ENCODE measurements at regions not wholly inside any gene's neighbourhood (a gene's known extent, or its start where the extent isn't known, plus 50 kb on each side); places are given as distances from the start of the nearest gene placed in this dataset.

- TF ChIP-seq POLR2A (IDR thresholded peaks at IDR 0.05) (no peak), CTCF (IDR thresholded peaks at IDR 0.05) (no peak)
Measured at GRCh38 chr15:89404023-89404422, 69.4 kb upstream of the POLG start.
